ENCODE measurements at regions not wholly inside any gene's neighbourhood (a gene's known extent, or its start where the extent isn't known, plus 50 kb on each side); places are given as distances from the start of the nearest gene placed in this dataset.

GRCh38 chr2:180461761-180462160 is 454.7 kb upstream of the CWC22 start:
- TF ChIP-seq EP300 (IDR thresholded peaks at IDR 0.05) (no peak), CTCF (IDR thresholded peaks at IDR 0.05) (no peak), POLR2A (IDR thresholded peaks at IDR 0.05) (no peak), POLR2AphosphoS5 (IDR thresholded peaks at IDR 0.05) (no peak)

Data from sigmoid colon (tissue), 4 donors.